Astrocyte of the cerebellum (primary cell): ENCODE measurements at regions not wholly inside any gene's neighbourhood (a gene's known extent, or its start where the extent isn't known, plus 50 kb on each side); places are given as distances from the start of the nearest gene placed in this dataset.

Source experiments
- DNase-seq: peaks from one replicate; pipeline ENCODE4 v3.0.0-alpha.2; 2011; ENCODE audit warnings: low read depth
- H3K4me3 ChIP-seq: 2 replicates; pipeline ENCODE4 v1.5.1; 2011; ENCODE audit warnings: mild to moderate bottlenecking, low read depth, low read length, moderate library complexity
- CTCF ChIP-seq: IDR thresholded peaks from 2 replicates; pipeline ENCODE4 v1.5.1; 2012; ENCODE audit warnings: low read length, low read depth, moderate library complexity, mild to moderate bottlenecking; ENCODE audit errors: missing control alignments
- in situ Hi-C: cut with HindIII; loops from 2 replicates; pipeline ENCODE4 v1.10.0; 2017; ENCODE audit warnings: low sequenced_read_pairs

- DNase-seq, result no peak
- in situ Hi-C loops, result no loop called here
- TF ChIP-seq CTCF, result no peak
- H3K4me3 ChIP-seq, result no peak overlapping the region
These were observed 202.8 kb upstream of the SMIM31 start for GRCh38 chr4:164550989-164551712.

GRCh38 chr4:164551713-164552040 lies 202.3 kb upstream of the SMIM31 start:
- DNase-seq, result no peak
- no peak for TF ChIP-seq CTCF
- in situ Hi-C loops, result no loop called here
- H3K4me3 ChIP-seq, result no peak overlapping the region

- peak; percentile 5 for DNase-seq
- in situ Hi-C loops, result no loop called here
- no peak for TF ChIP-seq CTCF
- H3K4me3 ChIP-seq, result no peak overlapping the region
These were observed 182.1 kb upstream of the SMIM31 start for GRCh38 chr4:164571593-164572390.

- no peak for TF ChIP-seq CTCF
- DNase-seq, result peak; percentile 27
- no peak overlapping the region for H3K4me3 ChIP-seq
- in situ Hi-C loops, result no loop called here
These were observed 181.1 kb upstream of the SMIM31 start for GRCh38 chr4:164572877-164573279.

- no peak overlapping the region for H3K4me3 ChIP-seq
- no peak for DNase-seq
- no peak for TF ChIP-seq CTCF
- in situ Hi-C loops, result no loop called here
These were observed 178.1 kb upstream of the SMIM31 start for GRCh38 chr4:164575861-164576260.

- H3K4me3 ChIP-seq, result no peak overlapping the region
- no peak for DNase-seq
- no peak for TF ChIP-seq CTCF
- in situ Hi-C loops, result no loop called here
These were observed 174.5 kb upstream of the SMIM31 start for GRCh38 chr4:164579270-164579942.
